Pons (tissue), 1 donor: ENCODE measurements at regions not wholly inside any gene's neighbourhood (a gene's known extent, or its start where the extent isn't known, plus 50 kb on each side); places are given as distances from the start of the nearest gene placed in this dataset.
A peak's percentile ranks its signal among the peaks of the same experiment; 100 is the strongest.

ENCODE experiments used
- DNase-seq: peaks from one replicate; pipeline ENCODE4 v3.0.0-alpha.2; 2016; ENCODE audit warnings: low spot score

- DNase-seq: no peak
These were observed 663.9 kb downstream of the POM121L12 start for GRCh38 chr7:53699215-53699837.

- no peak for DNase-seq
These were observed 683.7 kb downstream of the POM121L12 start for GRCh38 chr7:53719122-53719521.

GRCh38 chr7:53740971-53741370 lies 705.5 kb downstream of the POM121L12 start:
- no peak for DNase-seq

DNA sequence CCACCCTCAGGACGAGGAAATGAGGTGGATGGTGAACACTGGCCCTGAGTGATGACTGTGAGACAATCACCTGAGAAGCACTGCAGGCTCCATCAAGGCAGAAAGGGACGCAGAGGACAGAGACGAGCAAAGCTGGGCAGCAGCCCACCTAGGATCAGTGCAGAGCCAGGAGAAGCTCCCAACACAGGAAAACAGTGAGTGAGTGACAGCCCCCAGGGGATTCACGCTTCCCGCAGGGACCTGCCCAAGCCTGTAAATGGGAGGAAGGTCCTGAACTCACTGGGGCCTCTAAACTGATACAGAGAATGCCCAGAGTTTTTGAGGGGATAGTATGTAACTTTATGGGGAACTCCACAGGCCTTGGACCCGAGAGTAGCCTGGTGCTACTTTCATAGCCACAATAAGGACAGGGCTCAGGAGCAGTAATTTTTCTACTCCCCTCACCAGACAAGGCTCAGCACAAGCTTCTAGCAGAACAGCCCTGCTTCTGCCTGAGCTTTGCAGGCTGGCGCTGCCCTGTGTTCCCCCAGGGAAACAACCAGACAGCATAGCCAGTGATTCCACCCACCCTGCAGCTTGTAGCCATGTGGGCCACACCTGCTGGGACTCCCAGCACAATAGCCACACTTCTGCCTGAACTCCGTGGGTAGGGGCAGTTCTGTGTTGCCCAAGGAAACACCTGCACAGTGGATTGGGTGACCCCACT lies 708.4 kb downstream of the POM121L12 start:
- no peak for DNase-seq

- no peak for DNase-seq
These were observed 708.9 kb downstream of the POM121L12 start for GRCh38 chr7:53744403-53744760.

- DNase-seq: no peak
These were observed 721.5 kb downstream of the POM121L12 start for GRCh38 chr7:53756946-53757345.

GRCh38 chr7:53768186-53768585 lies 732.8 kb downstream of the POM121L12 start:
- DNase-seq: no peak

- DNase-seq: no peak
These were observed 736.3 kb downstream of the POM121L12 start for GRCh38 chr7:53771701-53772100.

DNA sequence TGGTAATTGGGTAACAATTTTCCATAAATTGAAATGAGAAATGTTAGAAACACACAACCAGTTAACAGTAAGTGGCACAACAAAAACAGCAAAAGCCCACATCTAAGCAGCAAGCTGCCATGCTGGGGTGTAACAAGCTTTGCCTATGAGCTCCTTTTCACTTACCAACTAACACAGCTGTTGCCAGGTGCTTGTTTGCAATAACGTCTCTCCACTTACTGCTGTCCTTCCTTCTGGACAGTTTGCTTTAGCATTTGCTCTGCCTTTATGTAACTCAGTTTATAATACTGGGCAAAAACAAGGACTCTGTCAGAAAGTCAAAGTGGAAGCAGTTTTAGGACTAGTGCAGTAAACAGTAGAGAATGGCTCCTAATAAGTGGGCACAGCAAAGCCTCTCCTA lies 740.9 kb downstream of the POM121L12 start:
- no peak for DNase-seq

- DNase-seq: no peak
These were observed 752.4 kb upstream of the VSTM2A start for GRCh38 chr7:53789741-53790140.

DNA sequence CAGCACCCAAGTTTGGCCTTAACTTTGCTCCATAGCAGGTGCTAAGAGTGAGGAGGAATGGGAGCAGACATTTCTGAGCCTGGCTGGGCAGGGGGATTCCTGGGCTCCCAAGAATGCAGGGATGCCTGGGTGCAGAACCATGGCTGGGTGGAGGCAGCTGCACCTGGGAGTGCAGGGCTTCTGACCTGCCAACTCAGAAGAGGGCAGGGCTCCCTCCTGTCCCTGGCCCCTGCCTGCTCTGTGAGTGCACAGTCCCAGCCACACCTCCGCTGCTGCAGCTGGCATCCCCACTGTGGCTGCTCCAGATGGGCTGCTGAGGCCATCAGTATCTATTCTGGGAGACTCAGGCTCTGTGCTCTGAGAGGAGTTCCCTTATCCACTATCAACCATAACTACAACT lies 747.4 kb upstream of the VSTM2A start:
- no peak for DNase-seq

- DNase-seq: no peak
These were observed 741.4 kb upstream of the VSTM2A start for GRCh38 chr7:53800746-53801145.

GRCh38 chr7:53806119-53806518 lies 736.1 kb upstream of the VSTM2A start:
- DNase-seq: no peak

DNA sequence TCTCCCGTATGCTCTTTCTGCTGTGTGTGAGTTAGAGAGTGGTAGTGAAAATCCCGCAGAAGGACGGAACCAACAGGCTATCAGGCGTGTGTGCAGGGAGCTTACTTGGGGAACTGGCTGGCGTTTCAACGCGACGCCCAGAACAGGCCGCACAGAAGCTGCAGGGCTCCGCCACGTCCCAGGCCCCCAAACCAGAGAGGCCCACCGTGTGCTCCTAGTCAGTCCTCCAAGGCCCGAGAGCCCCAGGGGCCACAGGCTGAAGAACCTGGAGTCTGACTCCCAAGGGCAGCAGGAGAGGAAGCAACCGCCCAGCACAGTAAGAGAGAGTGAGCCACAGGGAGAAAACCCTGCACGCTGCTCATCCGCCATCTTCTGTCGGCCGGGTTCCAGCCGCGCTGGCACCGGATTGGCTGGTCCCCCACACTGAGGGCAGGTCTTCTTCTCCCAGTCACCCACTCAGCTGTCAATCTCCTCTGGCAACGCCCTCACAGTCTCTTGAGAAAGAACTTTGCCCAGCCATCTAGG lies 730.6 kb upstream of the VSTM2A start:
- DNase-seq: no peak

DNA sequence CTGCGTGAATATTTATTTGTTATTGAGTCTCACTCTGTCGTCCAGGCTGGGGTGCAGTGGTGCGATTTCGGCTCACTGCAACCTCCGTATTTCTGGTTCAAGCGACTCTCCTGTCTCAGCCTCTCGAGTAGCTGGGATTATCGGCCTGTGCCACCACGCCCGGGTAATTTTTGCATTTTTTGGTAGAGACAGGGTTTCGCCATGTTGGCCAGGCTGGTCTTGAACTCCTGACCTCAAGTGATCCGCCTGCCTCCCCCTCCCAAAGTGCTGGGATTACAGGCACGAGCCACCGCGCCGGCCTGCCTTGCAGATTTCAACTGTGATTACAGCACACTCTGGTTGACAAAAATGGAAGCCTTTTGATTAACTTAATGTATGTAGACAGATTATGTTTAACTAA lies 730.0 kb upstream of the VSTM2A start:
- DNase-seq: no peak

GRCh38 chr7:53835301-53835700 lies 706.9 kb upstream of the VSTM2A start:
- no peak for DNase-seq

- no peak for DNase-seq
These were observed 664.5 kb upstream of the VSTM2A start for GRCh38 chr7:53877688-53878087.

GRCh38 chr7:53900856-53901528 lies 641.2 kb upstream of the VSTM2A start:
- no peak for DNase-seq

DNA sequence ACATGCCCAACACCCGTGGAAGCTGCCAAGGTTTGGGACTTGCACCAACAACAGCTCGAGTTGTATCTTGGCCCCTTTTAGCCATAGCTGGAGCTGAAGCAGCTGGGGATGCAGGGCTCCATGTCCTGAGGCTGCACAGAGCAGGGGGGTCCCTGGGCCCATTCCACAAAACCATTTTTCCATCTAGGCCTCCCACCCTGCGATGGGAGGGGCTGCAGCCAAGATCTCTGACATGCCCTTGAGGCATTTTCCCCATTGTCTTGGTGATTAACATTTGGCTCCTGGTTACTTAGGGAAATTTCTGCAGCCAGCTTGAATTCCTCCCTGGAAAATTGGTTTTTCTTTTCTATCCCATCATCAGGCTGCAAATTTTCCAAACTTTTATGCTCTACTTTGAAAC lies 637.8 kb upstream of the VSTM2A start:
- no peak for DNase-seq

DNA sequence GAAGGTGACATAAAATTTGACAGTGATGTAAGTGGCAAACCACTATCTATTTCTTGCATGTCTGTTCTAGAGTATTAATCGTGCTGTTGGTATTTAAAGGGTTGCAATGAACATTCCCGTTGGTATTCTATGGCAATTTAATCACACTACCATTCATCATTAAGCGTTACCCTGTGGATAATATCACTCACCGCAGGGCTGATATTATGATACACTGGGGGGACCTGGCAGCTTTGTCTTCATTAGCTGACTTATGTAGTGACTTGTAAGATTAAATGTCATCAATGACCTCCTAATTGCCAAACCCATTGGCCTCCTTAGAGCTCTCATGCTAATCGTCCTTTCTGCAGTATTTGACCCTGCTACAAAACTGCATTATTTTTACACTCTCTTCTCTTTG lies 624.5 kb upstream of the VSTM2A start:
- no peak for DNase-seq

DNA sequence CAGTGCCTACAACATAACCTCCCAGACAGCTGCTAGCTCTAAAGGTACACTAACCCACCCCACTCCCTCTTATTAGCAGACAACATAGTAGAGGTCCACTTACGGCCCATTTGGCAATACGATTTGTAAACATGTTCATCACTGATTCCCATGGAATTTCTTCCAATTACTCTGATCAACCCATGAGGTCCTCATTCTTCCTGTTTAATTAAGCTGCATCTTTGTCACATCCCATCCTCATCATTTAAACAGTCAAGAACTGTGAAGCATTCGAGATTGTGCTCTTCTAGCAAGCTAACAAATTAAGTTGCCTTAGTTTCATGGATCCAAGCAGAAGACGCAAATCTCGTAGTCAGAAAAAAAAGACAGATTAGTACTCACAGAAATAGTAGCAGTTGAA lies 622.2 kb upstream of the VSTM2A start:
- no peak for DNase-seq

DNA sequence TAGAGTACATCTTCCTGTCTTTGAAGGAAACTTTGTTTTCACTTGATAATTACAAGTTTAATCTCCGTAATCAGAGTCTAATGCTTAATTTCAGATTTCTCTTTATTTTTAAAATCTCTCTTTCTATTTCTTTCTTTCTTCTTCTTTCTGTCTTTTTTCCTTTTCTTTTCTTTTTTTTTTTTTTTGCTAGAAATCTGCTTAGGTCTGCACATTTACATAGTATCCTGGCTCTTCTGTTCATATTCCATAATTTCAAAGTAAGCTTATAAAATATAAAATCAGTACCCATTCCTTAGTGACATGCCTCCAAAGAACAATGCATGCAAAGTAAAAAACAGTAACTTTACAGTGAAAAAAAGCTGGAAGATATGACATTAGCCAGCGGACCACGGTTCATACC lies 601.7 kb upstream of the VSTM2A start:
- no peak for DNase-seq

DNA sequence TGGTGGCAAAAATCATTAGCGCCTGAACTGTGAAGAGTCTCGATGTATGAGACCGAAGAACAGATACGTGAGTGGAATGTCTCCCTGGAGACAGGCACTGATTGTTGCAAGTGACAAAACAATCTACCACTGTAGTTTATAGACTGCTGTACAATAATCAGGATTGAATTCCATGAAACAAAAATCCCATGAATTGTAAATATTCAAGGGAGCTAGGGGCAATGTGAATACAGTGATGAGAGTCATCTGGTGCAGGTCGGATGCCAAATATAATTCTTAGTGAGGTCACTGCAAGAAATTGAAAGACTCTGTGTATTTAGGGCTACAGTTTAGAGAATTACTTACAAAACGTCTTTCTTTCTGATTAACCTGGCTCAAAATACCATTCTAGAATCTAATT lies 594.4 kb upstream of the VSTM2A start:
- DNase-seq: peak; percentile 60
